HG03159 (cell line): ENCODE measurements at regions not wholly inside any gene's neighbourhood (a gene's known extent, or its start where the extent isn't known, plus 50 kb on each side); places are given as distances from the start of the nearest gene placed in this dataset.
"Not testable (repeated sequence)": the region's sequence is repeated elsewhere in the genome, so short reads cannot be mapped to it uniquely, and the experiment has no call there.

Experiments used
- ATAC-seq: cut with Tn5 transposase; IDR thresholded peaks from one replicate; pipeline ENCODE4 v1.9.1; 2021; ENCODE audit warnings: mild to moderate bottlenecking, moderate library complexity; ENCODE audit not compliant: unreplicated experiment

DNA sequence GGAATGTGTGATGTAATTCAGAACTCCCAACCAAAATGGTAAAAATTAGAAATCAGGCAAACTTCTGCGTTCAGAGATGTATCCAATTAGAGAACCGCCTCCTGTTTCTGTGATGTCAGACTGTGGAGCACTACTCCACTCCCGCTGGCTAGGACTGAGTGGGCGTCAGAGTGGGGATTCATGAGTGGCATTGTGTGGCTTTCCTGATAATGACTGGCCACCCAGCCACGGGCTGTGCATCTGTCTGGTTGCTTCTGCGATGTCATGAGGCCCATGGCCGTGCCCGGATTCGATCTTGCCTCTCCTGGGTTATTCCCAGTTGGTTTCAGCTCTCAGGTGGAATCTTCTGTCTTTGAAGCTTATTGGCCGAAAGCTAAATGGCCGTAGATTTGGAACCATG is 87.1 kb upstream of the KCNA1 start:
- ATAC-seq, result no peak

DNA sequence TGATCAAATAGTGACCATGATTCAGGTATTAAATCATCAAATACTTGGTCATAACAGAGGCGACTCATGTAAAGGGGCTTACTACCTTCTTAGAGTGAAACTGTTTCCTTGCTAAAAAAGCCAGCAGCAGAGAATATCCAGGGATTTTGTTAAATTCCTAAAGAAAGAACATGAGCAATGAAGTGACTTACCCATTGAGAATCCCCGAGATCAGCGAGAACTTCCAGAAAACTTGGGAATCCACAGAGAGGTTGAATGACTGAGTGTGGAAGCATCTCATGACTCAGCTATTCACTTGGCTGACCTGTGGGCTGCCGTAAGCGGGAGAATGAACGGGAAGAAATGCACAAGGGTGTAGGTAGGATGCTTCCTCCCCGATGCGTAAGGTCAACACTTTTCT is 85.3 kb upstream of the KCNA1 start:
- ATAC-seq, result no peak

DNA sequence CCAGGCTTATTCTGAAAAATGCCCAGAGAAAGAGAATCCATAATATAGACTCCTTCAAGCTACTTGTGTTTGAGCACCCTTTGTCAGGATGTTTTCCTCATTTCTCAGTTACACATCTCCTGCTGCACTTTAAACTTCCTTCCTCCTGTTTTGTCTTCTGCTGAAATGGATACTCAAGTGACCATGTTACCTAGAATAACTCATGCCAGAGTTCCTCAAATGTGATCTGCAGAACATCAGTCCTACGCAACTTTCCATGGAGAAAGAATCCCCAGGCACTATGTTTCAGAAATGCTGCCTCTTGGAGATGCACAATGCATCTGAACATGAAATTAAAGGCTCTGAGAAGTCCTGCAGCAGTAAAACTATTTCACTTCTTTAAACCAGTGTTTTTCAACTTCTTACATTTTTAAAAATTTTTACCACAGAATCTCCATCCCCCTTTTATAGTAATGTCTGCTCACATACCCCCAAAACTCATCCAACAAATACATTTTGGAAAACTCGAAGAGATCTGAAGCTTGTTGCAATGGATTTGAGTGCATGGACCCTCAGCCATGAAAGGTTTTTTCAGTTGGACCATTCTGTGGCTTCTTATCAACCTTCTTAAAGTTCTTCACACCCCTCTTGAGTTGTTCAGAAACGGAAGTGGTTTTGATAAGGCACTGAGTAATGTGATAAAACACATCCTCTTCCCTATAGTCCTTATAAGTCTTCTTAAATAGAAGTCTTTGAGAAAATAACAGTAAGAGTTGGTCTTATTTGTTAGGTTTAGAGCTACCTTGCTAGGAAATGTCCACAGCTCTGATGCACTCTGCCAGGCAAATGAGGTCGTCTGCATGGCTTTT is 84.5 kb upstream of the KCNA1 start:
- no peak for ATAC-seq

DNA sequence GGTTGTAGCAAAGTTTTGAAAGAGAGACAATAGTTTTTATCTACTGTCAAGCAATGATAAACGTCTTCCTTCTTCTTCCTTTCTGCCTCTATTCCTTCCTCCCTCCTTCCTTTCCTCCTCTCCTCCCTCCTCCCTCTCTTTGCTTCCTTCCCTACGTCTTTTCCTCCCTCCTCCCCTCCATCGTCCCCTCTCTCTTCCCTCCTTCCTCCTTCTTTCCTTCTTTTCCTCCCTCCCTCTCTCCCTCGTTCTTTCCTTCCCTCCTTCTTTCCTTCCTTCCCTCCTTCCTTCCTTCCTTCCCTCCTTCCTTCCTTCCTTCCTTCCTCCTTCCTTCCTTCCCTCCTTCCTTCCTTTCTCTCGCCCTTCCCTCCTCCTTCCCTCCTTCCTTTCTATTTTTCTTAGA is 82.8 kb upstream of the KCNA1 start:
- no peak for ATAC-seq

DNA sequence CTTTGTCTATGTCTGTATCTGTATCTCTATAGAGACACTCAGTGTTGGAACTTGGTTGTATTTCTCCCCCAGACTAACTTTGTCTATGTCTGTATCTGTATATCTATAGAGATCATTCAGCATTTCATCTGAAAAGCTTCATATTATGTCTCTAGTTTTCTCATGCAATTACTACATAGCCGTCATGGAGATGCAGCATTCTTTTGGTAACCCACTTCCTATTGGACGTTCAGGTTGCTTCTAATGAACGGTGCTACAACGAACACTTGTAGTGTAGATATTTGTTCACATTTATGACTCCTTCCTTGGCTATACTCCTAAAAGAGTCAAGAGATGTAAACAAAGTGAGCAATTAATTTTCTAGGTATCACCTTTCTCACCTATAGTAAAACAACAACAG is 81.5 kb upstream of the KCNA1 start:
- ATAC-seq, result no peak

DNA sequence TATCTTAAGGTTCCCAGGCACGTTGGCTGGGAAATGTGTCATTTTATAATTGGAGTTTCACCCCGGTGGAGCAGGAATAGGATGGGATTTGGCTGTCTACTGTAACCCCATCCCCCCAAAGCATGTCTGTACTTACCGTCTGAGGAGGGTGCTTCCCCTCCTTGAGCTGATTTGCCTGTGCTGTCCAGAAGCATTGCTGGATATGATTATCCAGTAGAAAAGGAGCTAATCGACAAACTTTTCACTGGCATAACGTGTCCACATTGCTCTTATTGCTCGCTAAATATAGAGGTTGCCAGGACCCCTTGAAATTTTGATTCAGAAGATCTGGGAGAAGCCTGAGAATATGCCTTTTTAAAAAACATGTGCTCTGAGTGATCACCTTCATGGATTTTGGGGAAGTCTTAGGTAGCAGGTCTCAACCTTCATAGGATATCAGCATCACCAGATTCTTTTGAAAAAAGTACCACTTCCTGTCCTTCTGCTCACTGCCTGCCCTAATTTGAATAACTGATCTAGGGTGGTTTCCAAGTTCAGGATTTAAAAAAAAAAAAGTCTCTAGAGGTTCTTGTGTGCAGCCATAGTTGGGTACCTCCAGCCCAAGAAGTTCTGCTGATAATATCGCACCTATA is 80.4 kb upstream of the KCNA1 start:
- peak; percentile 83 for ATAC-seq

DNA sequence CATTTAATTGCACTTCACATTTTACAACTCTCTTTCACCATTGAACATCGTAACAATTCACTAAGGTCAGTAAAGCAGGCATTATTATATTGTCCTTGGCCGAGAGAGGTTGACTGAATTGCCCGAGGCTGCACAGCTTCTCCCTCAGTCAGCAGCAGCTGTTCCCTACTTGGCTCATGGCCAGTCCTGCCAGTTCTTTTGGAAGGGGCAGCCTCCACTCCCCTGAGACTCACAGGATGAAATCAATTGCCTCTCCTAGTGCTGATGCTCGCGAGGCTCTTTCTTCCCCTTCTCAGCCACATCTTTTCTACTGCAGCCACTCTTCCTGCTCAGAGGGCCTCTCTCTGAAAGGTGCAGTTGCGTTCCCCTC is 79.9 kb upstream of the KCNA1 start:
- peak; percentile 30 for ATAC-seq

DNA sequence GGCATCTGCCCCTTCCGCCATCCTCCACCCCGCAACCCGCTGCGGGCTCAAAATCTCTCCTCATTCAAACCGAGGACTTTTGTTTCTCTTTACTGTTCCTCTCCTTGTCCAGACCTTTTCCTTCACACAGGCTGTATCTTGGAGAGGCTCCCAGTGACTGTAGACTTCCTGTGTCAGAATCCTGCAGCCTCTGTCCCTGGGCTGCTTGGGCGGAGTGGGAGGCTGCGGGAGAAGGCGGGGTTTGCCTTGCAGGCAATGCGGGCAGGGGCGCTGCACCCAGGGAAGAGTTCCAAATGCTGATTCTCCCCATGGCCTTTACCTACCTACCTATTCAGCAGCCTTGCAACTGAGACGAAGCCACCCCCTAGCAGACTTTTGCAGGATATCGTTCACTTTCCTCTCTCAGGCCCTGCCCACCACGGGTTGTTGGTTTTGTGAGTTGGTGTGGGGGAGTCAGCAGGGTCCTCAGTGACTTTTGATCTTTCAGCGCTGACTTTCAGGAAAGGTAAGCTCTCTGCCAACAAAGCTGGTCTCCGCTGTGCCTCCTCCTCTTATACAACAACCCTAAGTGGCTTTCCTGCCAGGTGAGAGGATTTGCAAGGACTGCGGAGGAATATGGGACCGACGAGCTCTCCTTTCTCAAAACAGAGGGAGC is 79.0 kb upstream of the KCNA1 start:
- ATAC-seq, result no peak

DNA sequence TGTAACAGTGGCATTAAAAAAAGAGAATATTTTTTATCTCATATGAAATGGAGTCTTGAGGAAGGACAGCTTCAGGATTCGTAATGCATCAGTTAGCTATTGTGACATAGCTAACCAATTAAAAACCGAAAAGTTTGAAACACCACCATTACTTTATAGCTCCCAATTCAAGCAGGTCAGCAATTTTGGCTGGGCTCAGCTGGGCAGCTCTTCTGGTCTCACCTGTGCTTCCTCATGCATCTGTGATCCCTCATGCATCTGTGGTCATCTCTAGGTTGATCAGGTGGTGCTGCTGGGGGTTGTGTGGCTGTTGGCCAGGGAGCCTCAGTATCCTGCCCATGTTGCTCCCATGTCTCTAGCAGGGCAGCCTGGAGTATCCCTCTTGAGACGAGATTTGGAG is 76.7 kb upstream of the KCNA1 start:
- ATAC-seq, result no peak

DNA sequence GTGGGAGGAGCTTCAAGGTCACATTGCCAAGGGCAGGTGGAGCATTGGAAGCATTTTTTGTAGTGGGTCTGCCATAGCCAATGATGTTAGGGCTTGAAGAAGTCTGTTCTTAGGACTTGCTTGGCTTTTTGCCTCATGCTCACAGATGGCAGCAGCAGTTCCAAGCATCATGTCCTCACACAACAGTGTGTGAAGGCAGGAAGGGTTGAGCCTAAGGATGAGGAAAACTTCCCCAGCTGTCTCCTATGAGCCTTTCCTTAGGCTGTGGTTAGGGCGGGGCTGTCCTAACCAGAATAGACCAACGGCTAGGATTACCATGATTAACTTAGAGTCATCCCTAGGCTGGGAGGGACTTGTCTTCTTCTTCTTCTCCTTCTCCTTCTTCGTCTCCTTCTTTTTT is 76.2 kb upstream of the KCNA1 start:
- ATAC-seq, result no peak

DNA sequence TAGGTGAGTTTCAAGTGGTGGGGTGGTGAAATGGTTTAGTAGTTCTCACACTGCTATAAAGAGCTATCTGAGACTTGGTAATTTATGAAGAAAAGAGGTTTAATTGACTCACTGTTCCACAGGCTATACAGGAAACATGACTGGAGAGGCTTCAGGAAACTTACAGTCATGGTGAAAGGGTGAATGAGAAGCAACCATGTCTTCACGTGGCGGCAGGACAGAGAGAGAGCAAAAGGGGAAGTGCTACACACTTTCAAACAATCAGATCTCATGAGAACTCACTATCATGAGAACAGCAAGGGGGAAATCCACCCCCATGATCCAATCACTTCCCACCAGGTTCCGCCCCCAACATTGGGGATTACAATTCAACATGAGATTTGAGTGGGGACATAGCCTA is 67.3 kb upstream of the KCNA1 start:
- ATAC-seq, result not testable (repeated sequence)

DNA sequence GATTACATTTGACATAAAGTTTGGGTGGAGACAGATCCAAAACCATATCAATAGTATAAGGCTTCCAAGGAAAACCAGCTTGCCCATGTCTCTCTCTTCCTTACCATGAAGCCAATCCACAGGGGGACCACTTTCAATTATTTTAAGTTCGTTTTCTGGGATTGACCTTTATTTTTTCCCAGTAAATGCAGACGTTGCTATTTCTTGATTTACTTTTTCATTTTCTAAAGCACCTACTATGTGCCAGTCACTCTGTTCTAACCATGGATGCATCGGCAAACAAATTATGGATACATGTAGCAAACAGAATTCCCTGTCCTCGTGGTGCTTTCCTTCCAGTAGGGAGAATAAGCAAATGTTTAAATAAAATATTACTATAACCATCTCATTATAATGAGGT is 65.8 kb upstream of the KCNA1 start:
- no peak for ATAC-seq

DNA sequence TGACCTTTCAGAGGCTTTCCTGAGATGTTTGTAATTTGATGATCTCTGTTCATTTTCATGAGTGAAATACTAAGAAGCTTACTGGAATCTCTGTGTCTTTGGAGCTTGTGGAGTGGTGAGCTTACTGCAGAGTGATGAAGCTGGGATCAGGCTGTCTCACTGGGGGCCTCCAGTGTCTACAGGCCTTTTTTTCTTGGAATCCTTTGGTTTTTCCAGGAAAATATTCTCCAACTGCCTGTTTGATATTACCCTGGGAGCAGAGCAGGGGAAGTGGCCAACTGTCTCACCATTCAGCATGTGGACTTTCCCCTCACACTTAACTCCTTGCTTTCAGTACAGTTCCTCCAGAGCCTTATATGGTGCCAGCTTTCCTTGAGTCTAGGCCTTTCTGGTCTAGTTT is 62.0 kb upstream of the KCNA1 start:
- no peak for ATAC-seq

DNA sequence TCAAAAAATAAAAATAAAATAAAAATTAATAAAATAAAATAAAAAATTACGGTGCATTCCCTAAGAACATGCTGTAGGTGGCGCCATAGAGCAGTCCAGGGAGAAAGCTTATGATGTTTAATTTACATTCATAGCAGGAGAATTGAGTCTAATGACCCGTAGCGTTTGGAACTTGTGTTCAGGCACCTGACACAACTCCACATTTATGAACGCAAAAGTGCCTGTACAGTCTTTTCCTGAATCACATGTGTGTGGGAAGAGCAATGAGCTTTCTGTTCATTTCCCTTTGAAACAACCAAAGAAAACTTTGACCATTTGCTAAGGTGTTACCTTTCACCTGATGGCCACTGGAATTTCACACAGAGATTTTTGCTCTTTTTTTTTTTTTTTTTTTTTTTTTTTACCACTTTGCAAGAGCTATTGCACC is 60.6 kb upstream of the KCNA1 start:
- ATAC-seq, result no peak

DNA sequence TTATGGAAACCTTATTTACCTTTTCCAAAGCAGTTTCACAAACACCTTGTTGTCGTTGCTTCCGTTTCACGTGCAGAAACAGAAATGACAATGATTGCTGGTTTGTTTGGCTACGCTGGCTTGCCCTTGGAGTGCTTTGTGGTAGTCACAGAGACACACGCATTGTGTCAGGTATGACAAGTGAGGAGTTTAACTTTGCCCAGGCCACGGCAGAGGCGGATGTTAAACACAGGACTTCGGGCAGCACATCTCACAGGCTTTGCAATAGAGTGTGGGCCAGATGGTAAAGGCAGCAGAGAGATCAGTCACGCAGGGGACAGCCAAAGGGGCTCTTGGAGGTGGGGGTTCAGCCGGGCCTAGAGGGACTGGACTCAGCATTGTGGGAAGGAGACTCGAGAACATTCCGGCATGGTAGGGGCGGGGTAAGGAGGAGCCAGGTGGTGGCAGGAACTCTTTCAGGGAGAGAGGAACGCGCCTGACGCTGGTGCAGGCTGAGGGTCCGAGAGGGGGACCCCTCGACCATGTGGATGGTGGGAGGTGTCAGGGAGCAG is 59.8 kb upstream of the KCNA1 start:
- ATAC-seq, result no peak

DNA sequence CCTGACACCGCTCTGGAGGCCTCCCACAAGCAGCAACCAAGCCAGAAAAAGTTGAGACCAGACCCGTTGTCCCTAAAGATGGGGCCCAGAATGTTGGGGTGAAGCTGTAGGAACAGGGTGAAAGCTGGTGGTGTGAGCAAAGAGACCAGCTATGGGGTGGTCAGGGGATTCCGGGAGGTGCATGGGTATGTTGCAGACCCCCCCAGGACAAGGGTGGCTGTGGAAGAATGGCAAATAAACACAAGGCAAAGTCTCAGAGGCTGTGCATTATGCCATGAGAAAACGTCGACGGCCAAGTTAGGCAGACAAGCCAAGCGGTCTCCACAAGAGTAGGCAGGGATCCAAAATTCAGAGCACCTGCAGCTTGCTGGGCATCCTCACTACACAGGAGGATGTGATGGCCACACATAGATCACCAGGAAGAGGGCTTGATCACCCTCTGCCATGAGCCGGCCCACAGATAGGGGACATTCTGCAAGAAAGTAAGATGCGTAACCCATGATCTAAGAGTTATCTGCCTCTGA is 58.8 kb upstream of the KCNA1 start:
- no peak for ATAC-seq

DNA sequence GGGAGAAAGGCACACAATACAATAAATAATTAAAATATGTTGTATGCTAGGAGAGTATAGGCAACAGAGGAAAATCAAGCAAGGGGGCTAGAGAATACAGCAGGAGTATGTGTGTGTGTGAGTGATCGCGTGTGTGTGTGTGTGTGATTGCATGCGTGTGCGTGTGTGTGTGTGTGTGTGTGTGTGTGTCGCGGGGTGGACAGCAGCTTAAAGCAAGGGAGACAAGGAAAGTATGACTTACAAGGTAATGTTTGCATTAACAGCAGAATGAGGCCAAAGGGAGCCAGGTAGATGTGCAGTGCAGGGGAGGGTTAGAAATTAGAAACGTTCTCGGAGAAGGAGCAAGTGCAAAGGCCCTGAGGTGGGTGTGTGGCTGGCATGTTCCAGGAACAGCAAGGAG is 57.4 kb upstream of the KCNA1 start:
- ATAC-seq, result no peak

DNA sequence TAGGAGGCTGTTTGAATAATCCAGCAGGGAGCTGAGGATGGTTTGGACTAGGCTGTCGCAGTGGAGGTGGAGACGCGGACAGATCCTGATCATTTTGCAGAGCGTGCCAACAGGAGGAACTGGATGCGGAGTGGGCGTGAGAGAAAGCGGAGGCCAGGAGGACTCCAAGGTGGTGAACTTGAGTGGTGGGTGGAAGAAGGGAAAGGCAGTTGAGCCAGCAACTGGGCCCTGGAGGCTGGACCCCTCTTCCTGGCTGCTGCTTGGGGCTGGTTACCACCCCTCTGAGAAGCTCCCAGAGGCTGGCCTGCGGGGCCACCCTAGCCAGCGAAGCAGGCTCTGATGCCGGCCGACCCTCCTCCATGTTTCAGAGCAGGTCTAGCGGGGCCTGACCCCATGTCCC is 56.8 kb upstream of the KCNA1 start:
- no peak for ATAC-seq

DNA sequence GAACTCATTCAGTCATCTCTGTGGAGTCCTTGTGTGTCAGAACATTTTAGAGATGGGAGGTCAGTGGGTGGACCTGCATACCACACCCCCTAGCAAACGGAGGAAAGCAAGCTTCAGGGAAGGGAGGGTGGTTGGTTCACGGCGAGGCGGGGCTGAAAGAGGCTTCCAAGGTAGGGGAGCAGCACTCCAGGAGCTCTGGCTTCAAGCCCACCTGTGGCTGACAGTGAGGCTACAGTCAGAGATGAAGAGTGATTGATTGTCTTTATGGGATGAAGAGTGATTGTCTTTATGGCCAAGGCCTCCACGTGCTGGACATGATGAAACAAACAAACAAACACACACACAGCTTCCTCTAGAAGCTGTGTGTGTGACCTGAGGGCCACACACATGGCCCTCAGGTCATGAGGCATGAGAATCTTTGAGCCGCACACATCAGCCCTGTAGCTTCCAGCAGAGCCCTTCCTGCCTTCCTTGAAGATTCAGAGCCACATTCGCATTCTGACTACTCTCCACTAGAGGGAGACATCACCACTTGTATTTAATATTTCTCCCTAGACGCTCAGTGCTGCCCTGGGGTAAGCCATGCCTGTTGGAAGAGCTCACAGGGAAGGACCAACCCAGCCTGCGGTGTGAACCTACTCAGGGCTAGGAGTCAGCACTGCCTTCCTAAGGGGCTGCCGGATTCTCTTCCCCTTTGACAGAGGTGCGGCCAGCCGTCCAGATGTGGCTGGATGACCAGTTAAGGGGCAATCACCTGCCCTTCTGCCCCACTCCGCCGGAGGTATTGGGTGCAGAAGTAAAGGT is 54.4 kb upstream of the KCNA1 start:
- peak; percentile 65 for ATAC-seq

DNA sequence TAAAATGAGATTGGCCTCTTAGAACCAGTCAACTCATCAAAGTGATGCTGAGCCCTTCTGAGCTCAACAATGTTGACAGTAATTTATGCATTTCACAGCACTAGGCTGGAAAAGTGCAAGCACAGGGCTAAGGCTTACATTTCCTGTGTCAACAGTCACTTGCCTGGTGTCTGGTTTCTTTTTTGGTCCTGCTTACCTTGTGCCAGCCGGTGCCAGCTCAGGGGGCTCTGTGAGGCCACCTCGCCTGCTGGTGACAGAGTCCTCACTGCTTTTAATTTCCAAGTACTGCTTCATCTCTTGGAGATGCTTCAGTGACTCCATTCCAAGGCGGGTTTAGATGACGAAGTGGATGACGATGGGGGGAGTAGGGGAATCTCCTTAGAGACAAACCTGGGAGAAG is 53.1 kb upstream of the KCNA1 start:
- no peak for ATAC-seq
